PC-3 (cell line): ENCODE measurements at regions not wholly inside any gene's neighbourhood (a gene's known extent, or its start where the extent isn't known, plus 50 kb on each side); places are given as distances from the start of the nearest gene placed in this dataset.

Experiments
- ATAC-seq: fragments of 200-7000 bp; cut with Tn5 transposase; 2 replicates; pipeline ENCODE4 v1.9.1; 2020; ENCODE audit warnings: mild to moderate bottlenecking, moderate library complexity
- BruUV-seq: library from RNA; stranded (reverse); fragments of 400-500 nt; replicated peaks from 2 replicates; lab custom pipeline; 2021; lab: Mats Ljungman, UMichigan
- CTCF ChIA-PET: fragments of 300-600 bp; sonication (Branson Sonifier 250); formaldehyde crosslinking; loops from one replicate; lab custom pipeline; 2022; ENCODE audit warnings: antibody characterized with exemption; lab: Charles Lee
- POLR2A ChIA-PET: fragments of 300-600 bp; sonication (Branson Sonifier 250); formaldehyde crosslinking; loops from one replicate; lab custom pipeline; 2022; ENCODE audit warnings: antibody characterized with exemption; ENCODE audit not compliant: unreplicated experiment; lab: Charles Lee
- DNase-seq: peaks from one replicate; pipeline ENCODE4 v3.0.0-alpha.2; 2015
- H2AFZ ChIP-seq: fragments of 300-600 bp; sonication (generic); 2 replicates; pipeline ENCODE4 v1.6.0; 2016; ENCODE audit warnings: antibody characterized with exemption, low read length
- H3F3A ChIP-seq: fragments of 300-600 bp; sonication (generic); one replicate; pipeline ENCODE4 v1.6.0; 2017; ENCODE audit warnings: antibody characterized with exemption, low read length, control low read depth, mild to moderate bottlenecking; ENCODE audit not compliant: unreplicated experiment
- H3K27ac ChIP-seq: fragments of 300-600 bp; sonication (generic); 2 replicates; pipeline ENCODE4 v1.5.1; 2016; ENCODE audit warnings: mild to moderate bottlenecking, low read length
- H3K27me3 ChIP-seq: fragments of 300-600 bp; sonication (generic); 2 replicates; pipeline ENCODE4 v1.6.1; 2016; ENCODE audit warnings: low read length, mixed read lengths
- H3K36me3 ChIP-seq: fragments of 300-600 bp; sonication (generic); 2 replicates; pipeline ENCODE4 v1.6.1; 2016; ENCODE audit warnings: low read depth, mixed run types, low read length, mixed read lengths
- H3K4me1 ChIP-seq: fragments of 300-600 bp; sonication (generic); 2 replicates; pipeline ENCODE4 v1.5.1; 2016; ENCODE audit warnings: low read length; ENCODE audit not compliant: insufficient read depth
- H3K4me2 ChIP-seq: fragments of 300-600 bp; sonication (generic); 2 replicates; pipeline ENCODE4 v1.6.0; 2016; ENCODE audit warnings: low read length
- H3K4me3 ChIP-seq: fragments of 300-600 bp; sonication (generic); 2 replicates; pipeline ENCODE4 v1.5.1; 2016; ENCODE audit warnings: mild to moderate bottlenecking, low read length, mixed read lengths
- H3K79me2 ChIP-seq: fragments of 300-600 bp; sonication (generic); 2 replicates; pipeline ENCODE4 v1.6.1; 2017; ENCODE audit warnings: low read length, mixed read lengths
- H3K9ac ChIP-seq: fragments of 300-600 bp; sonication (generic); 2 replicates; pipeline ENCODE4 v1.6.0; 2016; ENCODE audit warnings: mild to moderate bottlenecking, low read length
- H3K9me2 ChIP-seq: fragments of 300-600 bp; sonication (generic); replicated peaks from 2 replicates; pipeline ENCODE4 v1.6.1; 2016; ENCODE audit warnings: mixed run types, low read length, mixed read lengths
- H3K9me3 ChIP-seq: fragments of 300-600 bp; sonication (generic); 2 replicates; pipeline ENCODE4 v1.6.1; 2016; ENCODE audit warnings: low read length, mixed read lengths
- H4K20me1 ChIP-seq: fragments of 300-600 bp; sonication (generic); 2 replicates; pipeline ENCODE4 v1.6.1; 2016; ENCODE audit warnings: low read length, mixed read lengths
- CTCF ChIP-seq: fragments of 300-600 bp; sonication (generic); conservative IDR thresholded peaks from 2 replicates; pipeline ENCODE4 v1.5.1; 2017; ENCODE audit warnings: antibody characterized with exemption, low read depth, mild to moderate bottlenecking, low read length
- EZH2 ChIP-seq: fragments of 300-600 bp; sonication (generic); IDR thresholded peaks from one replicate; pipeline ENCODE4 v1.6.1; 2017; ENCODE audit warnings: antibody characterized with exemption, mild to moderate bottlenecking, low read length; ENCODE audit not compliant: unreplicated experiment
- EZH2phosphoT487 ChIP-seq: fragments of 300-600 bp; sonication (generic); IDR thresholded peaks from 2 replicates; pipeline ENCODE4 v1.6.1; 2018; ENCODE audit warnings: mild to moderate bottlenecking, antibody characterized with exemption, low read length, borderline replicate concordance
- intact Hi-C: fragments of 100-400 bp; cut with micrococcal nuclease; formaldehyde crosslinking; loops from 2 replicates; pipeline ENCODE4 v1.9.0; 2023

GRCh38 chr12:28065889-28066630, 93.5 kb upstream of the PTHLH start:
- POLR2A ChIA-PET: interaction anchor here (0.5 to 0.7 kb wide), 3 partner anchors 11 to 73 kb away, joined by 3 to 7 read pairs (median 4); no protein-coding TSS in a partner anchor
- H3K79me2 ChIP-seq: no peaks in the 10 kb centered on the region

GRCh38 chr12:28066879-28067278, 94.3 kb upstream of the PTHLH start:
- H3K4me3 ChIP-seq: no peak overlapping the region
- intact Hi-C loops: loop anchor here (5.0 to 10.0 kb wide), 2 partner anchors 588 to 895 kb away; no protein-coding TSS in a partner anchor
- no peak overlapping the region for H3K4me2 ChIP-seq
- no peaks in the 10 kb centered on the region for H3K4me1 ChIP-seq
- H3K27me3 ChIP-seq: no peaks in the 10 kb centered on the region
- H4K20me1 ChIP-seq: no peaks in the 10 kb centered on the region
- no peak overlapping the region for H3K27ac ChIP-seq
- peaks cover 7% of the 10 kb centered on the region for H3K9me3 ChIP-seq
- no peaks in the 10 kb centered on the region for H3F3A ChIP-seq
- no TSS peak for BruUV-seq
- H3K9ac ChIP-seq: no peak overlapping the region
- H2AFZ ChIP-seq: no peak overlapping the region
- peaks cover 6% of the 10 kb centered on the region; the same call in 1 of the 2 replicates for H3K36me3 ChIP-seq
- H3K79me2 ChIP-seq: no peaks in the 10 kb centered on the region
- no peak for TF ChIP-seq EZH2phosphoT487
- no peak for TF ChIP-seq CTCF
- TF ChIP-seq EZH2: no peak
- ChIA-PET CTCF (no interaction called here), POLR2A (no interaction called here)
- DNase-seq (no peak), ATAC-seq (no peak)
- H3K9me2 ChIP-seq: no peaks in the 10 kb centered on the region

More at GRCh38 chr12:28065889-28066630, 93.5 kb upstream of the PTHLH start:
- Histone ChIP-seq H3K9ac (no peak overlapping the region), H2AFZ (no peak overlapping the region), H3K27ac (no peak overlapping the region), H3K27me3 (no peaks in the 10 kb centered on the region), H3K4me1 (no peaks in the 10 kb centered on the region), H4K20me1 (no peaks in the 10 kb centered on the region), H3K9me3 (peaks cover 3% of the 10 kb centered on the region), H3K36me3 (peaks cover 2% of the 10 kb centered on the region; the same call in 1 of the 2 replicates), H3K4me3 (no peak overlapping the region), H3K4me2 (no peak overlapping the region), H3F3A (no peaks in the 10 kb centered on the region), H3K9me2 (no peaks in the 10 kb centered on the region)
- intact Hi-C loops: loop anchor here (5.0 to 10.0 kb wide), 2 partner anchors 589 to 896 kb away; no protein-coding TSS in a partner anchor
- CTCF ChIA-PET: no interaction called here
- DNase-seq: no peak
- BruUV-seq: no TSS peak
- TF ChIP-seq EZH2phosphoT487: no peak
- no peak for TF ChIP-seq EZH2
- no peak for TF ChIP-seq CTCF
- ATAC-seq: no peak

DNA sequence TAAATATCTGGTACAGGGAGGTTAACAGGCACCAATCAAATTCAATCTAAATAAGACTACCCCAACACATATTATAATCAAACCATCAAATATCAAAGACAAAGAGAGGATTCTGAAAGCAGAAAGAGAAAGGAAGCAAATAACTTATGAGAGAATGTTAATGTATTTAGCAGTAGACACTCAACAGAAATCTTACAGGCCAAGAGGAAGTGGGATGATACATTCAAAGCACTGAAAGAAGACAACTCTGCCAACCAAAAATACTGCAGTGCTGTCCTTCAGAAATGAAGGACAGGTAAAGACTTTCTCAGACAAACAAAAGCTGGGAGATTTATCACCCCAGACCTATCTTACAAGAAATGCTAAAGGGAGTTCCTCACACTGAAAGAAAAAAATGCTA, 95.9 kb upstream of the PTHLH start:
- H4K20me1 ChIP-seq: no peaks in the 10 kb centered on the region
- ATAC-seq: peak; percentile 46
- peaks cover 6% of the 10 kb centered on the region; the same call in 1 of the 2 replicates for H3K36me3 ChIP-seq
- no peaks in the 10 kb centered on the region for H3K4me1 ChIP-seq
- DNase-seq: no peak
- H3K4me3 ChIP-seq: no peak overlapping the region
- POLR2A ChIA-PET: no interaction called here
- H3K27me3 ChIP-seq: no peaks in the 10 kb centered on the region
- no peak overlapping the region for H3K4me2 ChIP-seq
- H3F3A ChIP-seq: no peaks in the 10 kb centered on the region
- H3K9me2 ChIP-seq: no peaks in the 10 kb centered on the region
- TF ChIP-seq EZH2: no peak
- no peak for TF ChIP-seq CTCF
- TF ChIP-seq EZH2phosphoT487: no peak
- no peak overlapping the region for H3K27ac ChIP-seq
- intact Hi-C loops: loop anchor here (2.0 to 10.0 kb wide), 3 partner anchors 86 to 894 kb away; no protein-coding TSS in a partner anchor
- no peaks in the 10 kb centered on the region for H3K79me2 ChIP-seq
- CTCF ChIA-PET: no interaction called here
- no peak overlapping the region for H3K9ac ChIP-seq
- peaks cover 7% of the 10 kb centered on the region for H3K9me3 ChIP-seq
- BruUV-seq: no TSS peak
- 0 out of 2 replicates have a peak overlapping the region, but pooled peaks have one; percentile 0 for H2AFZ ChIP-seq
